ENCODE measurements at regions not wholly inside any gene's neighbourhood (a gene's known extent, or its start where the extent isn't known, plus 50 kb on each side); places are given as distances from the start of the nearest gene placed in this dataset.
"Not testable (repeated sequence)": the region's sequence is repeated elsewhere in the genome, so short reads cannot be mapped to it uniquely, and the experiment has no call there.

GRCh38 chr2:111309231-111310075 lies 188.7 kb downstream of the BCL2L11 start:
- not testable (repeated sequence) for H3K9me3 ChIP-seq (ENCODE audit: insufficient read depth, low read length); H3K4me1 ChIP-seq (ENCODE audit: insufficient read depth, insufficient read length); H3K27me3 ChIP-seq (ENCODE audit: insufficient read depth, insufficient read length); H3K4me3 ChIP-seq (ENCODE audit: insufficient read length, low read depth); H3K36me3 ChIP-seq (ENCODE audit: insufficient read depth, insufficient read length, low read length); H3K9ac ChIP-seq (ENCODE audit: insufficient read length, low read depth); DNase-seq (ENCODE audit: low read depth, low spot score)

- H3K9ac ChIP-seq (ENCODE audit: insufficient read length, low read depth); H3K9me3 ChIP-seq (ENCODE audit: insufficient read depth, low read length); H3K4me3 ChIP-seq (ENCODE audit: insufficient read length, low read depth); H3K27me3 ChIP-seq (ENCODE audit: insufficient read depth, insufficient read length); H3K36me3 ChIP-seq (ENCODE audit: insufficient read depth, insufficient read length, low read length); H3K4me1 ChIP-seq (ENCODE audit: insufficient read depth, insufficient read length); DNase-seq (ENCODE audit: low read depth, low spot score): not testable (repeated sequence)
These were observed 189.7 kb downstream of the BCL2L11 start for GRCh38 chr2:111310395-111310794.

- DNase-seq (ENCODE audit: low read depth, low spot score); H3K9ac ChIP-seq (ENCODE audit: insufficient read length, low read depth); H3K4me1 ChIP-seq (ENCODE audit: insufficient read depth, insufficient read length); H3K36me3 ChIP-seq (ENCODE audit: insufficient read depth, insufficient read length, low read length); H3K4me3 ChIP-seq (ENCODE audit: insufficient read length, low read depth); H3K27me3 ChIP-seq (ENCODE audit: insufficient read depth, insufficient read length); H3K9me3 ChIP-seq (ENCODE audit: insufficient read depth, low read length): not testable (repeated sequence)
These were observed 190.9 kb downstream of the BCL2L11 start for GRCh38 chr2:111311568-111311967.

- not testable (repeated sequence) for H3K4me1 ChIP-seq (ENCODE audit: insufficient read depth, insufficient read length); H3K27me3 ChIP-seq (ENCODE audit: insufficient read depth, insufficient read length); H3K9me3 ChIP-seq (ENCODE audit: insufficient read depth, low read length); H3K36me3 ChIP-seq (ENCODE audit: insufficient read depth, insufficient read length, low read length); H3K9ac ChIP-seq (ENCODE audit: insufficient read length, low read depth); H3K4me3 ChIP-seq (ENCODE audit: insufficient read length, low read depth); DNase-seq (ENCODE audit: low read depth, low spot score)
These were observed 192.3 kb downstream of the BCL2L11 start for GRCh38 chr2:111312897-111313607.

- not testable (repeated sequence) for H3K4me3 ChIP-seq (ENCODE audit: insufficient read length, low read depth); H3K9ac ChIP-seq (ENCODE audit: insufficient read length, low read depth); H3K27me3 ChIP-seq (ENCODE audit: insufficient read depth, insufficient read length); H3K9me3 ChIP-seq (ENCODE audit: insufficient read depth, low read length); H3K36me3 ChIP-seq (ENCODE audit: insufficient read depth, insufficient read length, low read length); H3K4me1 ChIP-seq (ENCODE audit: insufficient read depth, insufficient read length); DNase-seq (ENCODE audit: low read depth, low spot score)
These were observed 193.0 kb downstream of the BCL2L11 start for GRCh38 chr2:111313711-111314110.

GRCh38 chr2:111315188-111315917 lies 194.6 kb downstream of the BCL2L11 start:
- H3K27me3 ChIP-seq (ENCODE audit: insufficient read depth, insufficient read length); H3K4me3 ChIP-seq (ENCODE audit: insufficient read length, low read depth): not testable (repeated sequence)

GRCh38 chr2:111316221-111316741 lies 195.6 kb downstream of the BCL2L11 start:
- H3K36me3 ChIP-seq (ENCODE audit: insufficient read depth, insufficient read length, low read length); H3K9me3 ChIP-seq (ENCODE audit: insufficient read depth, low read length); H3K9ac ChIP-seq (ENCODE audit: insufficient read length, low read depth); H3K4me3 ChIP-seq (ENCODE audit: insufficient read length, low read depth); DNase-seq (ENCODE audit: low read depth, low spot score); H3K27me3 ChIP-seq (ENCODE audit: insufficient read depth, insufficient read length); H3K4me1 ChIP-seq (ENCODE audit: insufficient read depth, insufficient read length): not testable (repeated sequence)

More at GRCh38 chr2:111315188-111315917, 194.6 kb downstream of the BCL2L11 start:
- not testable (repeated sequence) for H3K9ac ChIP-seq (ENCODE audit: insufficient read length, low read depth); DNase-seq (ENCODE audit: low read depth, low spot score); H3K9me3 ChIP-seq (ENCODE audit: insufficient read depth, low read length); H3K4me1 ChIP-seq (ENCODE audit: insufficient read depth, insufficient read length); H3K36me3 ChIP-seq (ENCODE audit: insufficient read depth, insufficient read length, low read length)

GRCh38 chr2:111316881-111317549 lies 196.3 kb downstream of the BCL2L11 start:
- H3K9me3 ChIP-seq (ENCODE audit: insufficient read depth, low read length); H3K27me3 ChIP-seq (ENCODE audit: insufficient read depth, insufficient read length); DNase-seq (ENCODE audit: low read depth, low spot score); H3K36me3 ChIP-seq (ENCODE audit: insufficient read depth, insufficient read length, low read length); H3K4me3 ChIP-seq (ENCODE audit: insufficient read length, low read depth); H3K9ac ChIP-seq (ENCODE audit: insufficient read length, low read depth); H3K4me1 ChIP-seq (ENCODE audit: insufficient read depth, insufficient read length): not testable (repeated sequence)

GRCh38 chr2:111319552-111319951 lies 198.8 kb downstream of the BCL2L11 start:
- not testable (repeated sequence) for H3K9ac ChIP-seq (ENCODE audit: insufficient read length, low read depth); H3K9me3 ChIP-seq (ENCODE audit: insufficient read depth, low read length); H3K4me1 ChIP-seq (ENCODE audit: insufficient read depth, insufficient read length); H3K36me3 ChIP-seq (ENCODE audit: insufficient read depth, insufficient read length, low read length); H3K27me3 ChIP-seq (ENCODE audit: insufficient read depth, insufficient read length); H3K4me3 ChIP-seq (ENCODE audit: insufficient read length, low read depth); DNase-seq (ENCODE audit: low read depth, low spot score)

- H3K36me3 ChIP-seq (ENCODE audit: insufficient read depth, insufficient read length, low read length); DNase-seq (ENCODE audit: low read depth, low spot score); H3K4me3 ChIP-seq (ENCODE audit: insufficient read length, low read depth); H3K9me3 ChIP-seq (ENCODE audit: insufficient read depth, low read length); H3K9ac ChIP-seq (ENCODE audit: insufficient read length, low read depth); H3K27me3 ChIP-seq (ENCODE audit: insufficient read depth, insufficient read length); H3K4me1 ChIP-seq (ENCODE audit: insufficient read depth, insufficient read length): not testable (repeated sequence)
These were observed 199.6 kb downstream of the BCL2L11 start for GRCh38 chr2:111320264-111320663.

GRCh38 chr2:111320965-111321364 lies 200.3 kb downstream of the BCL2L11 start:
- not testable (repeated sequence) for H3K9ac ChIP-seq (ENCODE audit: insufficient read length, low read depth); H3K36me3 ChIP-seq (ENCODE audit: insufficient read depth, insufficient read length, low read length); H3K4me1 ChIP-seq (ENCODE audit: insufficient read depth, insufficient read length); DNase-seq (ENCODE audit: low read depth, low spot score); H3K4me3 ChIP-seq (ENCODE audit: insufficient read length, low read depth); H3K27me3 ChIP-seq (ENCODE audit: insufficient read depth, insufficient read length); H3K9me3 ChIP-seq (ENCODE audit: insufficient read depth, low read length)

Data from NT2/D1 (cell line).